Muscle of leg (tissue), 3 donors: ENCODE measurements at regions not wholly inside any gene's neighbourhood (a gene's known extent, or its start where the extent isn't known, plus 50 kb on each side); places are given as distances from the start of the nearest gene placed in this dataset.

ENCODE experiments used
- DNase-seq: peaks from one replicate; pipeline ENCODE4 v3.0.0; 2013
- H3K27ac ChIP-seq: one replicate; pipeline ENCODE4 v1.5.1; 2013; ENCODE audit warnings: mild to moderate bottlenecking, low read length, control low read depth
- H3K27me3 ChIP-seq: one replicate; pipeline ENCODE4 v1.6.1; 2013; ENCODE audit warnings: low read length; ENCODE audit not compliant: control insufficient read depth, insufficient read depth
- H3K36me3 ChIP-seq: one replicate; pipeline ENCODE4 v1.6.1; 2013; ENCODE audit warnings: low read length; ENCODE audit not compliant: control insufficient read depth, insufficient read depth
- H3K4me1 ChIP-seq: one replicate; pipeline ENCODE4 v1.6.1; 2013; ENCODE audit warnings: low read length; ENCODE audit not compliant: control insufficient read depth, insufficient read depth
- H3K4me3 ChIP-seq: one replicate; pipeline ENCODE4 v1.5.1; 2013; ENCODE audit warnings: low read length, control low read depth
- H3K9me3 ChIP-seq: replicated peaks from 2 replicates; pipeline ENCODE4 v1.6.1; 2013; ENCODE audit warnings: low read depth, low read length; ENCODE audit not compliant: control insufficient read depth
- WGBS: methylation state at CpG from one replicate; pipeline ENCODE4 v1.1.5; 2013; ENCODE audit warnings: missing lambda C conversion rate; ENCODE audit not compliant: insufficient coverage; 5-methylcytosine and 5-hydroxymethylcytosine counted together

DNA sequence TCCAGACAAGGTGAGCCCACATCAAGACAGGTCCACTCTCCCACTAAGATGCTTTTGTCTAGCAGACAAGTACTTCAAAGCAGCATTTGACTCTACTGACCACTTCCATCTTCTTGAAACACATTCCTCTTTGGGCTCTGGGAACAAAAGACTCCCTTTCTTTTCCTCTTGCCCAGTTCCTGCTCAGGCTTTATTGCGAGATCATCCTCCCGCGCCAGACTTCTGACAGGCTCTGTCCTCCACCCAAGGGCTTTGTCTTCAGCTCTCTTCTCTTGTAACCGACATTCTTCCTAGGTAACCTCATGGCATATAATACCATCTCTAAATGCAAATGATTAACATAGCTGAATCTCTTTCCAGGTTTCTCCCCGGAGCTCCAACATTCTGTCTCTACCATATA is 85.8 kb downstream of the NUDT12 start:
- no peak overlapping the region for H3K27ac ChIP-seq
- H3K27me3 ChIP-seq: no peaks in the 10 kb centered on the region
- H3K36me3 ChIP-seq: no peaks in the 10 kb centered on the region
- 80% methylated on average over 4 of the region's 5 CpGs for WGBS
- DNase-seq: no peak
- no peaks in the 10 kb centered on the region for H3K4me1 ChIP-seq
- no peak overlapping the region for H3K4me3 ChIP-seq
- no peaks in the 10 kb centered on the region for H3K9me3 ChIP-seq

- Histone ChIP-seq H3K4me3 (no peak overlapping the region), H3K9me3 (no peaks in the 10 kb centered on the region), H3K27me3 (no peaks in the 10 kb centered on the region), H3K36me3 (no peaks in the 10 kb centered on the region), H3K27ac (no peak overlapping the region), H3K4me1 (no peaks in the 10 kb centered on the region)
- DNase-seq: peak; percentile 68
- WGBS: no CpG with 5 or more reads among the region's 4 CpGs
Observed at GRCh38 chr5:103475629-103476240, 86.9 kb downstream of the NUDT12 start.

DNA sequence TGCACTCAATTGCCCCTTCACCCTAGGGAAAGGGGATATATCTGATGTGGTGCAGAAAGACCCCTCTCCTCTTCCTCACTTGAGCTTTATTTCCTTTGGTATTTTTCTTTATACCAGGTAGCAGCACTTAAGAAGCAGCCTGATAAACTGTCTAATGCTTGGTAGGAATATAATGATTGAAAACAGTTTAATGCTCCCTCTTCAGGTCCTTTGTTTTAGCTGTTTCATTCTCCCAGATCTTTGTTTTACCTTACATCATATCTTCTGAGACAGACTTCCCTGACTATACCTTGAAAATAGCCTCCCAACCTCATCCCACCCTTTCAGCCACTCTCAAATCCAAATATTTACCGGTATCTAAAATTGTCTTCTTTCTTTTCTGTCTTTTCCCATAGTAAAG is 87.9 kb downstream of the NUDT12 start:
- DNase-seq: no peak
- H3K4me1 ChIP-seq: no peaks in the 10 kb centered on the region
- no peak overlapping the region for H3K27ac ChIP-seq
- no peaks in the 10 kb centered on the region for H3K36me3 ChIP-seq
- H3K9me3 ChIP-seq: no peaks in the 10 kb centered on the region
- WGBS: no CpG with 5 or more reads among the region's 1 CpG
- no peak overlapping the region for H3K4me3 ChIP-seq
- H3K27me3 ChIP-seq: no peaks in the 10 kb centered on the region

- H3K4me3 ChIP-seq: no peak overlapping the region
- DNase-seq: no peak
- no peaks in the 10 kb centered on the region for H3K4me1 ChIP-seq
- H3K9me3 ChIP-seq: no peaks in the 10 kb centered on the region
- H3K27ac ChIP-seq: no peak overlapping the region
- H3K27me3 ChIP-seq: no peaks in the 10 kb centered on the region
- H3K36me3 ChIP-seq: no peaks in the 10 kb centered on the region
Observed at GRCh38 chr5:103473725-103474124, 88.9 kb downstream of the NUDT12 start.

DNA sequence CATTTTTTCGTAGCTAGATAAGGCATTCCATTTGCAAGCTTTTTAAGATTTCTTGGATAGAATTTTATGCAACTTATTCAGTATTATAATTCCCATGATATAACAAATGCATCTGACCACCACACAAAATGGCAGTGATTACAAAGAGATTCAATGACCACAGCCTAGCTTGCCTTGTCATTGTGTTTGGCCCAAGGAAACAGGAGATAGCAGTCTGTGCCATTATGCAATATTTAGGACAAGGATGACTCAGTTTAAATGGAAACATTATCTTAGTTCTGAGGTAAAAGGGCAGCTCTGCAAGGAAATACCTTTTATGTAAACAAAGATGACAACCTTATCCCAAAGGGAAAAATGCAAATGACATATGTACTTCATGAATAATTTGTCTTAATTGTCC is 89.8 kb downstream of the NUDT12 start:
- no peaks in the 10 kb centered on the region for H3K9me3 ChIP-seq
- no peak overlapping the region for H3K27ac ChIP-seq
- H3K27me3 ChIP-seq: no peaks in the 10 kb centered on the region
- no peaks in the 10 kb centered on the region for H3K4me1 ChIP-seq
- H3K36me3 ChIP-seq: no peaks in the 10 kb centered on the region
- no CpG with 5 or more reads among the region's 1 CpG for WGBS
- peak; percentile 23 for DNase-seq
- no peak overlapping the region for H3K4me3 ChIP-seq

DNA sequence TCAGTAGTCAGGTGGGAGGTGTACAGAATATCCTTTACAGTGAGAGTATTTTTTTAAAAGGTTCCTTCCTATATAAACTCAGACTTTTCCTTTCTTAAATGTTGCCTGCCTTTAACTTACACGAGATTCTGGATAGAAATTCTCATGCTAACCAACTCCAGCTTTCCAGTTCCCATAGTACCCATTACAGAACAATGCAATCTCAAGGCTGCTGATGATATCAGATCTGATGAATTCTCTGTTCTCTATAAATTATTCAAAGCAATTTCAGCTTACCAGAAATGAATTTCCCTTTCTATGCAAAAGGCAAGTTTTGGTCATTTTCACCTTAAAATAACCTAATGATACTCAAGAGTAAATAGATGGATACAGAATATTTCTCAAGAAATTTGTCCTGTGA is 90.3 kb downstream of the NUDT12 start:
- Histone ChIP-seq H3K27me3 (no peaks in the 10 kb centered on the region), H3K4me1 (no peaks in the 10 kb centered on the region), H3K4me3 (no peak overlapping the region), H3K27ac (no peak overlapping the region), H3K36me3 (no peaks in the 10 kb centered on the region), H3K9me3 (no peaks in the 10 kb centered on the region)
- 0% methylated on average over 1 of the region's 1 CpG for whole genome bisulfite sequencing
- DNase-seq: no peak

DNA sequence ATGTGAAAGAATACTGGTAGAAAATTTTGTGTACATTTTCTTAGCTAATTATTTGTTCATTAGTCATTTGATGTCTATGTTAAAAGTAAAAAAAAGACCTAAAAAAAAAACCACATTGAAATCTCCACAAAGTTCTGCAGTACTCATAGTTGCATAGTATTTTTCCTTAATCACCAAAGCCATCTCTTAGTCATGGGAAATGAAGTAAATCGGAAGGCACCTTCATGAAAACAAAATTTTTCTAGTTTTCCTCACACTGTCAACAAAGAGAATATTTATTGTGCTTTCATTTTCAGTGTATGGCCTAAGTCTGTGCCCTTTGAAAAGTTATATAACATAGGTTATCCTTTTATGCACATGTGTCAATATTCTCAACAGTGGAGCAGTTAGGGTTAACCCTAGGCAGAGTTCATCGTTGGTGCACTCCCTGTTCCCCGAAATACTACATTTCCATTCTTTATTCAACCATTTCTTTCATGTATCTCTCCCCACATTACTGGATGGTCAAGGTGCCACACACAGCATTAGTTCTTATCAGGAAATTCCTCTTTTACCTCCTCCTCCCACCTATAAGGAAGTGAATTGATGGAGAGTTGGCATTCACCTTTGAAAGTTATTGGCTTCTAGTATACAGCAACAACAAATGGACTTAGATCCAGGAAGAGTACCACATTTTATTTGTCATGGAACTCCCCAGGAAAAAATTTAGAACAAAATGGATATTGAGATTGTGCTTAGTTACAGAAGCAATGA is 93.1 kb downstream of the NUDT12 start:
- no peaks in the 10 kb centered on the region for H3K36me3 ChIP-seq
- H3K4me3 ChIP-seq: no peak overlapping the region
- no peaks in the 10 kb centered on the region for H3K9me3 ChIP-seq
- H3K27me3 ChIP-seq: no peaks in the 10 kb centered on the region
- no peak for DNase-seq
- WGBS: no CpG with 5 or more reads among the region's 3 CpGs
- no peak overlapping the region for H3K27ac ChIP-seq
- H3K4me1 ChIP-seq: peaks cover 6% of the 10 kb centered on the region

GRCh38 chr5:103467831-103468230 is 94.8 kb downstream of the NUDT12 start:
- Histone ChIP-seq H3K4me1 (peaks cover 7% of the 10 kb centered on the region), H3K27me3 (no peaks in the 10 kb centered on the region), H3K4me3 (no peak overlapping the region), H3K27ac (no peak overlapping the region), H3K36me3 (no peaks in the 10 kb centered on the region), H3K9me3 (no peaks in the 10 kb centered on the region)
- 83% methylated on average over 1 of the region's 3 CpGs for WGBS
- no peak for DNase-seq

GRCh38 chr5:103466495-103466894 is 96.1 kb downstream of the NUDT12 start:
- Histone ChIP-seq H3K27ac (no peak overlapping the region), H3K4me1 (peaks cover 7% of the 10 kb centered on the region), H3K9me3 (no peaks in the 10 kb centered on the region), H3K4me3 (no peak overlapping the region), H3K36me3 (no peaks in the 10 kb centered on the region), H3K27me3 (no peaks in the 10 kb centered on the region)
- DNase-seq: peak; percentile 41

GRCh38 chr5:103465891-103466290 is 96.7 kb downstream of the NUDT12 start:
- Histone ChIP-seq H3K27ac (no peak overlapping the region), H3K4me3 (no peak overlapping the region), H3K4me1 (peaks cover 7% of the 10 kb centered on the region), H3K36me3 (no peaks in the 10 kb centered on the region), H3K9me3 (no peaks in the 10 kb centered on the region), H3K27me3 (no peaks in the 10 kb centered on the region)
- DNase-seq: no peak
